B cell (primary cell): ENCODE measurements at regions not wholly inside any gene's neighbourhood (a gene's known extent, or its start where the extent isn't known, plus 50 kb on each side); places are given as distances from the start of the nearest gene placed in this dataset.

ENCODE experiments used
- CTCF ChIP-seq: fragments of 200-600 bp; IDR thresholded peaks from one replicate; pipeline ENCODE4 v1.8.0; 2022; ENCODE audit warnings: antibody characterized with exemption, mild to moderate bottlenecking
- EZH2 ChIP-seq: IDR thresholded peaks from 2 replicates; pipeline ENCODE4 v1.6.1; 2012; ENCODE audit warnings: borderline replicate concordance, low read depth, mild to moderate bottlenecking, moderate library complexity, low read length; ENCODE audit not compliant: insufficient read depth, poor library complexity, severe bottlenecking

- no peak for TF ChIP-seq CTCF
- no peak for TF ChIP-seq EZH2
Measured at GRCh38 chr16:85376292-85377095, 236.6 kb upstream of the GSE1 start.
